Ovary (tissue), 7 donors: ENCODE measurements at regions not wholly inside any gene's neighbourhood (a gene's known extent, or its start where the extent isn't known, plus 50 kb on each side); places are given as distances from the start of the nearest gene placed in this dataset.

Experiments used
- DNase-seq, 5 donors: peaks; one replicate each; pipeline ENCODE4 v3.0.0-alpha.2; 2019 to 2020
- H3K27ac ChIP-seq, 2 donors: fragments of 200-600 bp; one replicate each; pipeline versions ENCODE4 v1.5.1 to v1.8.0; 2019 to 2022
- H3K27me3 ChIP-seq: fragments of 200-600 bp; one replicate; pipeline ENCODE4 v1.8.0; 2022
- H3K36me3 ChIP-seq: fragments of 200-600 bp; sonication (generic); one replicate; pipeline ENCODE4 v1.5.1; 2019
- H3K4me1 ChIP-seq: one replicate; pipeline ENCODE4 v1.8.1; 2013; ENCODE audit warnings: mild to moderate bottlenecking, moderate library complexity; ENCODE audit not compliant: insufficient read depth
- H3K4me3 ChIP-seq: fragments of 200-600 bp; sonication (generic); one replicate; pipeline ENCODE4 v1.5.1; 2017
- H3K9me3 ChIP-seq, 2 donors: fragments of 200-600 bp in 1 of 2; sonication (generic) in 1 of 2; one replicate each; pipeline versions ENCODE4 v1.5.1 to v1.8.1; 2013 to 2019; ENCODE audit warnings: mild to moderate bottlenecking in 1 of 2, moderate library complexity in 1 of 2
- EP300 ChIP-seq: sonication (generic); formaldehyde crosslinking; IDR thresholded peaks from one replicate; pipeline ENCODE4 v1.6.1; 2017; ENCODE audit warnings: antibody characterized with exemption
- POLR2A ChIP-seq: fragments of 450-650 bp; IDR thresholded peaks from one replicate; pipeline ENCODE4 v1.6.1; 2017; ENCODE audit warnings: antibody characterized with exemption, mild to moderate bottlenecking, moderate library complexity
- WGBS, 3 donors: extraction: QIAGEN DNeasy Blood & Tissue Kit in 1 of 3; methylation state at CpG; one replicate each; pipeline versions ENCODE4 v1.1.5 to v1.1.7; 2013 to 2017; 5-methylcytosine and 5-hydroxymethylcytosine counted together
- intact Hi-C, 4 donors: fragments of 100-400 bp; cut with DNase I; formaldehyde crosslinking; loops; one replicate each; pipeline versions ENCODE4 v1.11.0 to v1.15.1; 2022 to 2023
- TF ChIP-seq, protein P1 (sequence below), 3 donors: fragments of 450-650 bp in 2 of 3; fragments of 200-600 bp in 1 of 3; IDR thresholded peaks; one replicate each; pipeline versions ENCODE4 v1.5.1 to v1.8.0; 2016 to 2022; ENCODE audit warnings: antibody characterized with exemption in 3 of 3, mild to moderate bottlenecking in 1 of 3
- donor health status: DM: no; HTN: no; CAD: no; lungs with moderate emphysema.
- donor health status: DM: no; HTN: no; CAD: no.
- donor health status: Bipolar disorder and iron deficiency.
- donor health status: DM: no; HTN: no; CAD: no.
- donor health status: DM: yes; HTN: yes; CAD: no.

- no peak for DNase-seq
- Histone ChIP-seq H3K36me3 (no peaks in the 10 kb centered on the region), H3K4me1 (no peaks in the 10 kb centered on the region), H3K27me3 (no peaks in the 10 kb centered on the region), H3K27ac (no peak overlapping the region), H3K9me3 (no peaks in the 10 kb centered on the region), H3K4me3 (no peak overlapping the region)
- 49 to 54% (median 52%) methylated on average over 3 of the region's 3 CpGs for WGBS, 3 donors
- no peak for TF ChIP-seq POLR2A
- TF ChIP-seq EP300, result no peak
- TF ChIP-seq, protein P1, sequence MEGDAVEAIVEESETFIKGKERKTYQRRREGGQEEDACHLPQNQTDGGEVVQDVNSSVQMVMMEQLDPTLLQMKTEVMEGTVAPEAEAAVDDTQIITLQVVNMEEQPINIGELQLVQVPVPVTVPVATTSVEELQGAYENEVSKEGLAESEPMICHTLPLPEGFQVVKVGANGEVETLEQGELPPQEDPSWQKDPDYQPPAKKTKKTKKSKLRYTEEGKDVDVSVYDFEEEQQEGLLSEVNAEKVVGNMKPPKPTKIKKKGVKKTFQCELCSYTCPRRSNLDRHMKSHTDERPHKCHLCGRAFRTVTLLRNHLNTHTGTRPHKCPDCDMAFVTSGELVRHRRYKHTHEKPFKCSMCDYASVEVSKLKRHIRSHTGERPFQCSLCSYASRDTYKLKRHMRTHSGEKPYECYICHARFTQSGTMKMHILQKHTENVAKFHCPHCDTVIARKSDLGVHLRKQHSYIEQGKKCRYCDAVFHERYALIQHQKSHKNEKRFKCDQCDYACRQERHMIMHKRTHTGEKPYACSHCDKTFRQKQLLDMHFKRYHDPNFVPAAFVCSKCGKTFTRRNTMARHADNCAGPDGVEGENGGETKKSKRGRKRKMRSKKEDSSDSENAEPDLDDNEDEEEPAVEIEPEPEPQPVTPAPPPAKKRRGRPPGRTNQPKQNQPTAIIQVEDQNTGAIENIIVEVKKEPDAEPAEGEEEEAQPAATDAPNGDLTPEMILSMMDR (IDR thresholded peaks at IDR 0.05), result no peak
- intact Hi-C loops, result no loop called here
Observed at GRCh38 chr4:177729681-177730080, 287.4 kb upstream of the AGA start.

GRCh38 chr4:177737387-177737940, 295.2 kb upstream of the AGA start:
- no peaks in the 10 kb centered on the region for H3K36me3 ChIP-seq
- no peak for DNase-seq
- no peak overlapping the region for H3K27ac ChIP-seq
- no peaks in the 10 kb centered on the region for H3K9me3 ChIP-seq
- H3K4me1 ChIP-seq, result no peaks in the 10 kb centered on the region
- no peak for TF ChIP-seq POLR2A
- TF ChIP-seq, protein P1 (IDR thresholded peaks at IDR 0.05), result no peak
- TF ChIP-seq EP300, result no peak
- intact Hi-C loops, result no loop called here
- WGBS, 3 donors, result 86 to 89% (median 89%) methylated on average over 2 of the region's 2 CpGs
- no peaks in the 10 kb centered on the region for H3K27me3 ChIP-seq
- H3K4me3 ChIP-seq, result no peak overlapping the region

DNA sequence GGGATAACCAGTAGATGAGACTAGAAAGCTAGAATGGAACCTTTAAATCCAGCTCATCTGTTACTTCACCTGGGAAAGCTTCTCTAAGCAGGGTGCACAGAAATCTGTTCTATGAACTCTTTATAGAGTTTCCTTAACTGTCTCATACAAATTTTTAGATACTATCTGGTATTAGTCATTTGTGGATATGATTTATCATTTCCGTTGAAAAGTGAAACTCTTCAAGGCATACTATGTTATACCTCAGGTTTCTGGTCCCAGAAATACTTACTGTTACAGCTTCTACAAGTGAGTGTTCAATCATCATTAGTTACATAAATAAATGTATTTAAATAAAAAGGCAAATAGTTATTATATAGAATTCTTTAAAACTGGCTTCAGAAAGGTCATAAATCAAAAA, 298.3 kb upstream of the AGA start:
- H3K4me3 ChIP-seq, result no peak overlapping the region
- H3K4me1 ChIP-seq, result no peaks in the 10 kb centered on the region
- intact Hi-C loops, result no loop called here
- 78 to 85% (median 78%) methylated on average over 1 of the region's 1 CpG for WGBS, 3 donors
- no peaks in the 10 kb centered on the region for H3K27me3 ChIP-seq
- no peak for DNase-seq
- H3K36me3 ChIP-seq, result no peaks in the 10 kb centered on the region
- H3K27ac ChIP-seq, result no peak overlapping the region
- no peaks in the 10 kb centered on the region for H3K9me3 ChIP-seq
- TF ChIP-seq, protein P1 (IDR thresholded peaks at IDR 0.05), result no peak
- no peak for TF ChIP-seq EP300
- TF ChIP-seq POLR2A, result no peak

DNA sequence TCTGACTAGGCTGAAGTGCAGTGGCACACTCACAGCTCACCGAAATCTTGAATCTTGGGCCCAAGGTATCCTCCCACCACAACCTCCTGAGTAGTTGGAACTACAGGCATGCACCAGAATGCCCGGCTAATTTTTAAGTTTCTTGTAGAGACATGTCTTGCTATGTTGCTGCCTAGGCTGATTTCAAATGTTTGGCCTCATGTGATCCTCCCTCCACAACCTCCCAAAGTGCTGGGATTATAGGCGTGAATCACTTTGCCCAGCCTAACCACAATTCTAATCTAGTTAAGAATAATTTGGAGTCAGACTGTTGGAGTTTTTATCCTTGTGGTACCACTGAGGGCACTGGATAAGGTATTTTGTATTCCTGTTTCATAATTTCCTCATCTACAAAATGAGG, 317.5 kb upstream of the AGA start:
- no peak overlapping the region for H3K27ac ChIP-seq
- no peaks in the 10 kb centered on the region for H3K27me3 ChIP-seq
- TF ChIP-seq, protein P1 (IDR thresholded peaks at IDR 0.05), result no peak
- TF ChIP-seq POLR2A (no peak), EP300 (no peak)
- H3K4me3 ChIP-seq, result no peak overlapping the region
- WGBS, 3 donors, result 93 to 98% (median 96%) methylated on average over 3 of the region's 3 CpGs
- H3K36me3 ChIP-seq, result no peaks in the 10 kb centered on the region
- DNase-seq, result no peak
- no peaks in the 10 kb centered on the region for H3K4me1 ChIP-seq
- H3K9me3 ChIP-seq, result no peaks in the 10 kb centered on the region
- intact Hi-C loops, result no loop called here
